B cell (primary cell): ENCODE measurements at regions not wholly inside any gene's neighbourhood (a gene's known extent, or its start where the extent isn't known, plus 50 kb on each side); places are given as distances from the start of the nearest gene placed in this dataset.

Experiments used
- ATAC-seq: fragments of 200-7000 bp; cut with Tn5 transposase; one replicate; pipeline ENCODE4 v1.10.0; 2021; ENCODE audit warnings: low read depth, mild to moderate bottlenecking, moderate number of reproducible peaks, moderate library complexity
- CTCF ChIA-PET: fragments of 350-600 bp; sonication (Branson Sonifier 250); formaldehyde crosslinking; loops from one replicate; lab custom pipeline; 2021; ENCODE audit warnings: antibody characterized with exemption, inconsistent platforms; lab: Charles Lee
- POLR2A ChIA-PET: fragments of 350-600 bp; sonication (Branson Sonifier 250); formaldehyde crosslinking; loops from one replicate; lab custom pipeline; 2021; ENCODE audit warnings: antibody characterized with exemption; lab: Charles Lee
- DNase-seq: peaks from one replicate; pipeline ENCODE4 v3.0.0; 2013
- H2AFZ ChIP-seq: 2 replicates; pipeline ENCODE4 v1.6.1; 2012; ENCODE audit warnings: mild to moderate bottlenecking, low read depth, low read length; ENCODE audit not compliant: insufficient read depth, poor library complexity, severe bottlenecking
- H3K27ac ChIP-seq, 2 donors: 1 replicate in 1 of 2; 2 replicates in 1 of 2; pipeline ENCODE4 v1.5.1; 2012 to 2013; ENCODE audit warnings: low read length in 2 of 2, mild to moderate bottlenecking in 2 of 2, moderate library complexity in 1 of 2
- H3K27me3 ChIP-seq, 4 experiments: fragments of 200-600 bp in 1 of 4; sonication (generic) in 1 of 4; replicated peaks in 1 of 4; 1 replicate in 2 of 4; 2 replicates in 2 of 4; pipeline versions ENCODE4 v1.6.1 to v1.7.0; 2013 to 2016; ENCODE audit warnings: low read length in 3 of 4, mild to moderate bottlenecking in 2 of 4, mixed read lengths in 1 of 4, moderate library complexity in 1 of 4; ENCODE audit not compliant: insufficient read depth in 4 of 4, control insufficient read depth in 3 of 4; ENCODE audit errors: control extremely low read depth in 1 of 4
- H3K36me3 ChIP-seq, 2 experiments: replicated peaks in 1 of 2; 1 replicate in 1 of 2; 2 replicates in 1 of 2; pipeline versions ENCODE4 v1.6.1 to v1.7.1; 2013; ENCODE audit warnings: low read length in 1 of 2; ENCODE audit not compliant: insufficient read depth in 2 of 2, control insufficient read depth in 1 of 2; ENCODE audit errors: control extremely low read depth in 1 of 2, extremely low read depth in 1 of 2
- H3K4me1 ChIP-seq, 2 donors: fragments of 200-600 bp in 1 of 2; sonication (generic) in 1 of 2; 1 replicate in 1 of 2; 2 replicates in 1 of 2; pipeline versions ENCODE4 v1.5.1 to v1.6.1; 2013 to 2017; ENCODE audit warnings: low read length in 2 of 2; ENCODE audit not compliant: control insufficient read depth in 2 of 2, insufficient read depth in 2 of 2
- H3K4me2 ChIP-seq: replicated peaks from 2 replicates; pipeline ENCODE3; 2012; ENCODE audit warnings: mild to moderate bottlenecking, low read depth, low read length; ENCODE audit not compliant: poor library complexity, severe bottlenecking
- H3K4me3 ChIP-seq, 5 experiments: fragments of 200-600 bp in 1 of 5; sonication (generic) in 1 of 5; 1 replicate in 3 of 5; 2 replicates in 2 of 5; pipeline versions ENCODE4 v1.5.1 to v1.7.0; 2011 to 2016; ENCODE audit warnings: low read length in 4 of 5, mild to moderate bottlenecking in 4 of 5, low read depth in 2 of 5, control low read depth in 1 of 5, moderate library complexity in 1 of 5; ENCODE audit not compliant: insufficient read depth in 1 of 5; ENCODE audit errors: control extremely low read depth in 1 of 5, extremely low read depth in 1 of 5
- H3K79me2 ChIP-seq: fragments of 200-600 bp; sonication (generic); one replicate; pipeline ENCODE4 v1.6.0; 2016; ENCODE audit warnings: low read length; ENCODE audit not compliant: control insufficient read depth, insufficient read depth
- H3K9ac ChIP-seq: fragments of 200-600 bp; sonication (generic); 2 replicates; pipeline ENCODE4 v1.6.1; 2017; ENCODE audit warnings: mild to moderate bottlenecking, low read length, moderate library complexity
- H3K9me3 ChIP-seq, 3 donors: one replicate each; pipeline versions ENCODE4 v1.6.1 to v1.7.1; 2013; ENCODE audit warnings: low read length in 2 of 3; ENCODE audit not compliant: control insufficient read depth in 2 of 3, insufficient read depth in 1 of 3; ENCODE audit errors: control extremely low read depth in 1 of 3
- H4K20me1 ChIP-seq: 2 replicates; pipeline ENCODE4 v1.6.0; 2012; ENCODE audit warnings: mild to moderate bottlenecking, low read length; ENCODE audit not compliant: insufficient read depth, control insufficient read depth, poor library complexity, severe bottlenecking
- H3K27ac Mint-ChIP-seq: one replicate; pipeline ENCODE4 v1.8.0; 2021; ENCODE audit warnings: mixed read lengths
- H3K27me3 Mint-ChIP-seq: one replicate; pipeline ENCODE4 v1.8.0; 2021; ENCODE audit warnings: mixed read lengths
- H3K4me1 Mint-ChIP-seq: one replicate; pipeline ENCODE4 v1.8.0; 2021; ENCODE audit warnings: mixed read lengths
- H3K4me3 Mint-ChIP-seq: one replicate; pipeline ENCODE4 v1.8.0; 2021; ENCODE audit warnings: mixed read lengths
- H3K9me3 Mint-ChIP-seq: one replicate; pipeline ENCODE4 v1.8.0; 2022; ENCODE audit warnings: mixed read lengths; ENCODE audit not compliant: insufficient read depth
- EZH2 ChIP-seq: IDR thresholded peaks from 2 replicates; pipeline ENCODE4 v1.6.1; 2012; ENCODE audit warnings: borderline replicate concordance, low read depth, mild to moderate bottlenecking, moderate library complexity, low read length; ENCODE audit not compliant: insufficient read depth, poor library complexity, severe bottlenecking
- WGBS: methylation state at CpG from one replicate; pipeline ENCODE4 v1.1.5; 2013; ENCODE audit warnings: missing lambda C conversion rate; ENCODE audit not compliant: insufficient coverage; 5-methylcytosine and 5-hydroxymethylcytosine counted together
- intact Hi-C: fragments of 100-400 bp; cut with micrococcal nuclease; formaldehyde crosslinking; loops from one replicate; pipeline ENCODE4 v1.10.0; 2022
- TF ChIP-seq, protein P1 (sequence below): fragments of 200-600 bp; IDR thresholded peaks from one replicate; pipeline ENCODE4 v1.8.0; 2022; ENCODE audit warnings: antibody characterized with exemption, mild to moderate bottlenecking

DNA sequence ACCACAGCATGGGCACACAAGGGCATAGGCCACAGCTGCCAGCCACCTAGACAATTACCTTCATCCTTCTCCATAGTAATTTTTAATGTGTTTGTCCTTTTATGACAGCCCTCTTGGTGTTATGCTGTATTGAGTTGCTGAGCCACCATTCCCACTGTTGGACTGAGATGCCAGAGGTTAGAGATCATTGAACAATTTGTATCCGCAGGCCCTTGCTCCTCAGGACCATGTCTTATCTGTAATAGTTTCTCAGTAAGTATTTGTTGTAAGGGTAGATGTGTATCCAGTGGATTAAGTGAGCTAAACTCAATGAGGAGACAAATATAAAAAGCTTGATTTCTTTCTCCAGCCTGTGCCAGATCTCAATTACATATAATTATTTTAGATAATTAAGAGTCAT is 832.8 kb upstream of the ID2 start:
- H3K4me3 ChIP-seq, result no peak overlapping the region
- no peak overlapping the region for H3K4me2 ChIP-seq
- intact Hi-C loops, result no loop called here
- no peaks in the 10 kb centered on the region for H3K9me3 ChIP-seq
- peaks cover 0 to 6% (median 0%) of the 10 kb centered on the region in 4 experiments for H3K27me3 ChIP-seq
- ATAC-seq, result no peak
- WGBS, result no CpG with 5 or more reads among the region's 1 CpG
- H3K9ac ChIP-seq, result no peak overlapping the region
- H3K4me1 ChIP-seq, result no peaks in the 10 kb centered on the region
- Mint-ChIP-seq H3K4me1 (no peaks in the 10 kb centered on the region), H3K27me3 (peaks cover 21% of the 10 kb centered on the region), H3K27ac (no peak overlapping the region), H3K4me3 (no peak overlapping the region), H3K9me3 (no peaks in the 10 kb centered on the region)
- CTCF ChIA-PET, result no interaction called here
- POLR2A ChIA-PET, result no interaction called here
- DNase-seq, result no peak
- no peaks in the 10 kb centered on the region for H3K79me2 ChIP-seq
- H3K36me3 ChIP-seq, result no peaks in the 10 kb centered on the region
- no peaks in the 10 kb centered on the region for H4K20me1 ChIP-seq
- H2AFZ ChIP-seq, result no peak overlapping the region
- TF ChIP-seq, protein P1, sequence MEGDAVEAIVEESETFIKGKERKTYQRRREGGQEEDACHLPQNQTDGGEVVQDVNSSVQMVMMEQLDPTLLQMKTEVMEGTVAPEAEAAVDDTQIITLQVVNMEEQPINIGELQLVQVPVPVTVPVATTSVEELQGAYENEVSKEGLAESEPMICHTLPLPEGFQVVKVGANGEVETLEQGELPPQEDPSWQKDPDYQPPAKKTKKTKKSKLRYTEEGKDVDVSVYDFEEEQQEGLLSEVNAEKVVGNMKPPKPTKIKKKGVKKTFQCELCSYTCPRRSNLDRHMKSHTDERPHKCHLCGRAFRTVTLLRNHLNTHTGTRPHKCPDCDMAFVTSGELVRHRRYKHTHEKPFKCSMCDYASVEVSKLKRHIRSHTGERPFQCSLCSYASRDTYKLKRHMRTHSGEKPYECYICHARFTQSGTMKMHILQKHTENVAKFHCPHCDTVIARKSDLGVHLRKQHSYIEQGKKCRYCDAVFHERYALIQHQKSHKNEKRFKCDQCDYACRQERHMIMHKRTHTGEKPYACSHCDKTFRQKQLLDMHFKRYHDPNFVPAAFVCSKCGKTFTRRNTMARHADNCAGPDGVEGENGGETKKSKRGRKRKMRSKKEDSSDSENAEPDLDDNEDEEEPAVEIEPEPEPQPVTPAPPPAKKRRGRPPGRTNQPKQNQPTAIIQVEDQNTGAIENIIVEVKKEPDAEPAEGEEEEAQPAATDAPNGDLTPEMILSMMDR, result no peak
- TF ChIP-seq EZH2, result no peak
- no peak overlapping the region for H3K27ac ChIP-seq

DNA sequence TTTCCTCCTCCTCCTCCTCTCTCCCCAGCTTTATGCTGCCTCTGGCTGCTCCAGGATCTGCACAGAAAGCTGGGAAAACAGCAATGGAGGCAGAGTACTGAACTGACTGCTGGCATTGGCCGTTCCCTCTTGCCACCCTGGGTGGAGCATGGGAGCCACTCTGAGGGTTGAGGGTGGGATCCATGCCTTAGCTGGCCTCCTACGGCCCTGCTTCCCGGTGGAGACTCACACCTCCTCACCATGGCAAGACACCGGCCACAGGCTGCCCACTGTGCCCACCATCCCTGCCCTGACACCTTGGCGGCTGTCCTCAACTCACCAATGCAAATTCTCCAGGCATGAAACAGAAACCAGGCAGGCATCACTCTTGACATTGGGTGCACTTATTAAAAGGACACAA is 832.3 kb upstream of the ID2 start:
- no peak overlapping the region for H3K4me2 ChIP-seq
- peaks cover 26% of the 10 kb centered on the region for H3K27me3 Mint-ChIP-seq

More for the DNA sequence above, 832.3 kb upstream of the ID2 start:
- peaks cover 0 to 6% (median 0%) of the 10 kb centered on the region in 4 experiments for H3K27me3 ChIP-seq
- H3K9me3 Mint-ChIP-seq, result no peaks in the 10 kb centered on the region
- no peaks in the 10 kb centered on the region for H3K79me2 ChIP-seq
- no peak overlapping the region for H3K27ac Mint-ChIP-seq
- WGBS, result 61% methylated on average over 5 of the region's 5 CpGs
- no peaks in the 10 kb centered on the region for H3K4me1 Mint-ChIP-seq
- no peaks in the 10 kb centered on the region for H4K20me1 ChIP-seq
- ChIA-PET POLR2A (no interaction called here), CTCF (no interaction called here)
- ATAC-seq, result no peak
- H3K27ac ChIP-seq, result no peak overlapping the region
- intact Hi-C loops, result no loop called here
- no peak for DNase-seq
- H3K9ac ChIP-seq, result no peak overlapping the region
- H3K4me1 ChIP-seq, result no peaks in the 10 kb centered on the region
- H3K9me3 ChIP-seq, result no peaks in the 10 kb centered on the region
- no peak overlapping the region for H3K4me3 Mint-ChIP-seq
- no peak overlapping the region for H3K4me3 ChIP-seq
- TF ChIP-seq, protein P1, result no peak
- TF ChIP-seq EZH2, result no peak
- H3K36me3 ChIP-seq, result no peaks in the 10 kb centered on the region
- H2AFZ ChIP-seq, result no peak overlapping the region
